SK-N-SH (cell line): ENCODE measurements at regions not wholly inside any gene's neighbourhood (a gene's known extent, or its start where the extent isn't known, plus 50 kb on each side); places are given as distances from the start of the nearest gene placed in this dataset.
A peak's percentile ranks its signal among the peaks of the same experiment; 100 is the strongest.

Experiments used
- CTCF ChIA-PET: fragments of 300-600, 350-600 bp; formaldehyde crosslinking; extraction: SDS; loops from one replicate; lab custom pipeline; 2021; lab: Yijun Ruan, JAX
- POLR2A ChIA-PET: fragments of 350-600 bp; sonication (Branson Sonifier 250); formaldehyde crosslinking; extraction: SDS; loops from one replicate; lab custom pipeline; 2020; ENCODE audit warnings: antibody characterized with exemption, inconsistent platforms; lab: Yijun Ruan, JAX
- DNase-seq: peaks from one replicate; pipeline ENCODE4 v3.0.0; 2012
- H2AFZ ChIP-seq: fragments of 200-600 bp; sonication (generic); 2 replicates; pipeline ENCODE4 v1.8.1; 2016; ENCODE audit warnings: antibody characterized with exemption, mild to moderate bottlenecking, low read depth
- H3F3A ChIP-seq: fragments of 200-600 bp; sonication (generic); replicated peaks from 2 replicates; pipeline ENCODE3; 2016; ENCODE audit warnings: antibody characterized with exemption, mild to moderate bottlenecking; ENCODE audit not compliant: insufficient read depth
- H3K27ac ChIP-seq, 2 experiments: fragments of 200-500 bp in 1 of 2; fragments of 200-600 bp in 1 of 2; sonication (Bioruptor generic) in 1 of 2; sonication (generic), shearing (Covaris generic) in 1 of 2; 2 replicates each; pipeline versions ENCODE4 v1.5.1 to v1.6.1; 2014 to 2016; ENCODE audit warnings: low read depth in 2 of 2, inconsistent platforms in 1 of 2, low read length in 1 of 2, mild to moderate bottlenecking in 1 of 2, mixed read lengths in 1 of 2
- H3K27me3 ChIP-seq: fragments of 200-600 bp; sonication (generic), shearing (Covaris generic); 2 replicates; pipeline ENCODE4 v1.6.1; 2016; ENCODE audit warnings: mixed run types; ENCODE audit not compliant: insufficient read depth
- H3K36me3 ChIP-seq, 2 experiments: fragments of 200-500 bp in 1 of 2; fragments of 200-600 bp in 1 of 2; sonication (Bioruptor generic) in 1 of 2; sonication (generic) in 1 of 2; replicated peaks in 1 of 2; 2 replicates each; pipeline versions ENCODE3 to v1.5.1; 2014 to 2016; ENCODE audit warnings: low read length in 1 of 2, mild to moderate bottlenecking in 1 of 2; ENCODE audit not compliant: insufficient read depth in 2 of 2, control insufficient read depth in 1 of 2
- H3K4me1 ChIP-seq, 2 experiments: fragments of 200-500 bp in 1 of 2; fragments of 200-600 bp in 1 of 2; sonication (Bioruptor generic) in 1 of 2; sonication (generic), shearing (Covaris generic) in 1 of 2; 2 replicates each; pipeline versions ENCODE4 v1.5.1 to v1.6.1; 2014 to 2016; ENCODE audit warnings: low read depth in 1 of 2, low read length in 1 of 2, mixed run types in 1 of 2; ENCODE audit not compliant: insufficient read depth in 2 of 2, control insufficient read depth in 1 of 2
- H3K4me2 ChIP-seq: fragments of 200-600 bp; sonication (generic), shearing (Covaris generic); 2 replicates; pipeline ENCODE4 v1.6.1; 2017; ENCODE audit warnings: mixed run types
- H3K4me3 ChIP-seq, 2 experiments: fragments of 200-500 bp in 1 of 2; fragments of 200-600 bp in 1 of 2; sonication (Bioruptor generic) in 1 of 2; sonication (generic), shearing (Covaris generic) in 1 of 2; 2 replicates each; pipeline versions ENCODE4 v1.5.1 to v1.8.1; 2014 to 2016; ENCODE audit warnings: low read depth in 2 of 2, inconsistent platforms in 1 of 2, low read length in 1 of 2, mild to moderate bottlenecking in 1 of 2, mixed read lengths in 1 of 2, moderate library complexity in 1 of 2
- H3K79me2 ChIP-seq: fragments of 200-600 bp; sonication (generic); 2 replicates; pipeline ENCODE4 v1.8.1; 2017; ENCODE audit warnings: mild to moderate bottlenecking; ENCODE audit not compliant: insufficient read depth
- H3K9ac ChIP-seq: fragments of 200-600 bp; sonication (generic); 2 replicates; pipeline ENCODE4 v1.6.1; 2017; ENCODE audit warnings: mixed run types
- H3K9me2 ChIP-seq: fragments of 200-600 bp; sonication (generic); 2 replicates; pipeline ENCODE4 v1.6.1; 2017; ENCODE audit warnings: mixed run types
- H3K9me3 ChIP-seq: fragments of 200-600 bp; sonication (generic); 2 replicates; pipeline ENCODE4 v1.6.1; 2017; ENCODE audit warnings: mixed run types, mild to moderate bottlenecking, moderate library complexity
- H4K20me1 ChIP-seq: fragments of 200-600 bp; sonication (generic); 2 replicates; pipeline ENCODE4 v1.6.1; 2017; ENCODE audit warnings: mild to moderate bottlenecking, mixed run types; ENCODE audit not compliant: insufficient read depth
- EP300 ChIP-seq, 2 experiments: IDR thresholded peaks; 2 replicates each; pipeline versions ENCODE4 v1.4.0 to v1.6.1; 2012; ENCODE audit warnings: borderline replicate concordance in 1 of 2, low read depth in 1 of 2, low read length in 1 of 2
- EZH2phosphoT487 ChIP-seq: fragments of 200-600 bp; sonication (generic); IDR thresholded peaks from 2 replicates; pipeline ENCODE4 v1.6.1; 2017; ENCODE audit warnings: low read depth, mixed run types, mild to moderate bottlenecking, antibody characterized with exemption, moderate library complexity, borderline replicate concordance
- FOXJ3 ChIP-seq: sonication (generic); formaldehyde crosslinking; IDR thresholded peaks from 2 replicates; pipeline ENCODE4 v1.5.1; 2020; ENCODE audit warnings: mild to moderate bottlenecking, missing genetic modification reagents
- FOXM1 ChIP-seq: IDR thresholded peaks from 2 replicates; pipeline ENCODE4 v1.4.0; 2012; ENCODE audit warnings: low read depth, mild to moderate bottlenecking
- IRF3 ChIP-seq: fragments of 150-350 bp; IDR thresholded peaks from 2 replicates; pipeline ENCODE4 v1.6.1; 2016; ENCODE audit warnings: mild to moderate bottlenecking, low read depth, low read length
- JUND ChIP-seq: IDR thresholded peaks from 2 replicates; pipeline ENCODE4 v1.4.0; 2012
- MAX ChIP-seq: IDR thresholded peaks from 2 replicates; pipeline ENCODE4 v1.4.0; 2012; ENCODE audit warnings: low read depth
- MXI1 ChIP-seq: IDR thresholded peaks from 2 replicates; pipeline ENCODE4 v1.6.1; 2012; ENCODE audit warnings: mild to moderate bottlenecking, low read depth, low read length, improper control_type of control experiment
- NFIC ChIP-seq: IDR thresholded peaks from 2 replicates; pipeline ENCODE4 v1.4.0; 2012; ENCODE audit warnings: borderline replicate concordance
- NRF1 ChIP-seq: IDR thresholded peaks from 2 replicates; pipeline ENCODE4 v1.6.1; 2012; ENCODE audit warnings: low read depth, mild to moderate bottlenecking, low read length
- PBX3 ChIP-seq: IDR thresholded peaks from 2 replicates; pipeline ENCODE4; 2012
- RCOR1 ChIP-seq: fragments of 150-350 bp; IDR thresholded peaks from 2 replicates; pipeline ENCODE4 v1.6.1; 2017; ENCODE audit warnings: antibody characterized with exemption, low read length
- RXRA ChIP-seq: IDR thresholded peaks from 2 replicates; pipeline ENCODE4 v1.4.0; 2012; ENCODE audit warnings: low read depth, mild to moderate bottlenecking, borderline replicate concordance
- USF1 ChIP-seq: IDR thresholded peaks from 2 replicates; pipeline ENCODE4 v1.4.0; 2012; ENCODE audit warnings: low read depth, borderline replicate concordance
- ZBTB33 ChIP-seq: IDR thresholded peaks from 2 replicates; pipeline ENCODE4 v1.4.0; 2012; ENCODE audit warnings: low read depth, borderline replicate concordance
- WGBS: methylation state at CpG from one replicate; pipeline ENCODE4 v1.1.6; 2017; ENCODE audit warnings: low lambda C conversion rate; 5-methylcytosine and 5-hydroxymethylcytosine counted together

GRCh38 chr1:199691540-199691939 lies 336.0 kb upstream of the NR5A2 start:
- no peak overlapping the region for H3K27ac ChIP-seq
- H3K4me1 ChIP-seq: peaks cover 2 to 8% of the 10 kb centered on the region in 2 experiments; a peak in 2 of 4 replicates
- H3K36me3 ChIP-seq: no peaks in the 10 kb centered on the region
- H3K79me2 ChIP-seq: no peaks in the 10 kb centered on the region
- ChIA-PET POLR2A (no interaction called here), CTCF (interaction anchor here (1.2 to 2.0 kb wide), 2 partner anchors 9 to 797 kb away, joined by 4 to 6 read pairs; no protein-coding TSS in a partner anchor)
- H2AFZ ChIP-seq: no peak overlapping the region
- H3K4me3 ChIP-seq: no peak overlapping the region
- H3K9me3 ChIP-seq: no peaks in the 10 kb centered on the region
- H4K20me1 ChIP-seq: no peaks in the 10 kb centered on the region
- no peak for DNase-seq
- TF ChIP-seq MXI1 (no peak), IRF3 (no peak), MAX (no peak), ZBTB33 (no peak), EZH2phosphoT487 (no peak), NFIC (no peak), PBX3 (no peak), RXRA (no peak), NRF1 (no peak), RCOR1 (no peak), FOXM1 (no peak), JUND (no peak), FOXJ3 (no peak), EP300 (IDR thresholded peaks at IDR 0.05; ENCODE audit: borderline replicate concordance in 1 of 2, low read depth in 1 of 2, low read length in 1 of 2) (no peak), USF1 (no peak)
- no peaks in the 10 kb centered on the region for H3F3A ChIP-seq
- no peaks in the 10 kb centered on the region for H3K9me2 ChIP-seq
- no peak overlapping the region for H3K9ac ChIP-seq
- WGBS: 58% methylated on average over 3 of the region's 3 CpGs
- 0 out of 2 replicates have a peak overlapping the region, but pooled peaks have one; percentile 51 for H3K4me2 ChIP-seq
- no peaks in the 10 kb centered on the region for H3K27me3 ChIP-seq
